ENCODE measurements at regions not wholly inside any gene's neighbourhood (a gene's known extent, or its start where the extent isn't known, plus 50 kb on each side); places are given as distances from the start of the nearest gene placed in this dataset.

DNA sequence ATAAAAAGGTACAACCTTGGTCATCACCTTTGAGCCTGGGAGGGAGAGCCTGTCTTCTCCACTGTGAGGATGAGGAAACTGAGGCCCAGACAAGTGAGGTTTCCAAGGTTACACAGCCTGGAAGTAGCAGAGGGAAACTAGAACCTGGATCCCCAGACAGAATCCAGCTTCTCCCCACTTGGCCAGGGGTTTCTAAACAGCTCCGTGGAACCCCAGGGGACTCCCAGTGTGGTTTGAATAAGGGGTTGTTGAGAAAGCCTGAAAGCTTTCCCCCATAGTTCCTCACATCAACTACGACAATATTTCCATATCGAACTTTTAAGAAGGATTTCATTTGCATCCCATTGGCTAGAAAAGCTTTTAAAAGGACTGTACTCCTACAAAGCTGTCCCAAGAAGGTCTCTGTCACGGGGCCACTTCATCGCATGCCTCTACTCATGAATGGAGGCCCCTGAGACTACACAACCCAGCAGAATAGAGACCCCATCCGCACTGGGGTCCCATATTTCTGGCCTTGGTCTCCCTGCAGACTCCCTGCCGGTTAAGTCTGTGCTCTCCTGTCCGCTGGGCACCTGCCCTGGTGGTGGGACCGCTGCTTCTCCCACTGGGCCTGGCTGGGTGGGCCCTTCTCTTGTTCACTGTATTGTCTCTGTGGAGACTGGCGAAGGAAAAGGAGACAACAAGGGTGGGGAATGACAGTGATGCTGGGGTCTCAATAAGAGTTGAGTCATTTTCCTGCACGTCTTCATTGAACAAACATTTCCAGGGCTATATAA lies 178.5 kb downstream of the SMAD6 start:
- TF ChIP-seq, protein P1, sequence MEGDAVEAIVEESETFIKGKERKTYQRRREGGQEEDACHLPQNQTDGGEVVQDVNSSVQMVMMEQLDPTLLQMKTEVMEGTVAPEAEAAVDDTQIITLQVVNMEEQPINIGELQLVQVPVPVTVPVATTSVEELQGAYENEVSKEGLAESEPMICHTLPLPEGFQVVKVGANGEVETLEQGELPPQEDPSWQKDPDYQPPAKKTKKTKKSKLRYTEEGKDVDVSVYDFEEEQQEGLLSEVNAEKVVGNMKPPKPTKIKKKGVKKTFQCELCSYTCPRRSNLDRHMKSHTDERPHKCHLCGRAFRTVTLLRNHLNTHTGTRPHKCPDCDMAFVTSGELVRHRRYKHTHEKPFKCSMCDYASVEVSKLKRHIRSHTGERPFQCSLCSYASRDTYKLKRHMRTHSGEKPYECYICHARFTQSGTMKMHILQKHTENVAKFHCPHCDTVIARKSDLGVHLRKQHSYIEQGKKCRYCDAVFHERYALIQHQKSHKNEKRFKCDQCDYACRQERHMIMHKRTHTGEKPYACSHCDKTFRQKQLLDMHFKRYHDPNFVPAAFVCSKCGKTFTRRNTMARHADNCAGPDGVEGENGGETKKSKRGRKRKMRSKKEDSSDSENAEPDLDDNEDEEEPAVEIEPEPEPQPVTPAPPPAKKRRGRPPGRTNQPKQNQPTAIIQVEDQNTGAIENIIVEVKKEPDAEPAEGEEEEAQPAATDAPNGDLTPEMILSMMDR (conservative IDR thresholded peaks at IDR 0.05; ENCODE audit: low read length) = no peak
- H3K4me3 ChIP-seq (ENCODE audit: low read length) = no peak overlapping the region
- DNase-seq (ENCODE audit: low read depth) = no peak

DNA sequence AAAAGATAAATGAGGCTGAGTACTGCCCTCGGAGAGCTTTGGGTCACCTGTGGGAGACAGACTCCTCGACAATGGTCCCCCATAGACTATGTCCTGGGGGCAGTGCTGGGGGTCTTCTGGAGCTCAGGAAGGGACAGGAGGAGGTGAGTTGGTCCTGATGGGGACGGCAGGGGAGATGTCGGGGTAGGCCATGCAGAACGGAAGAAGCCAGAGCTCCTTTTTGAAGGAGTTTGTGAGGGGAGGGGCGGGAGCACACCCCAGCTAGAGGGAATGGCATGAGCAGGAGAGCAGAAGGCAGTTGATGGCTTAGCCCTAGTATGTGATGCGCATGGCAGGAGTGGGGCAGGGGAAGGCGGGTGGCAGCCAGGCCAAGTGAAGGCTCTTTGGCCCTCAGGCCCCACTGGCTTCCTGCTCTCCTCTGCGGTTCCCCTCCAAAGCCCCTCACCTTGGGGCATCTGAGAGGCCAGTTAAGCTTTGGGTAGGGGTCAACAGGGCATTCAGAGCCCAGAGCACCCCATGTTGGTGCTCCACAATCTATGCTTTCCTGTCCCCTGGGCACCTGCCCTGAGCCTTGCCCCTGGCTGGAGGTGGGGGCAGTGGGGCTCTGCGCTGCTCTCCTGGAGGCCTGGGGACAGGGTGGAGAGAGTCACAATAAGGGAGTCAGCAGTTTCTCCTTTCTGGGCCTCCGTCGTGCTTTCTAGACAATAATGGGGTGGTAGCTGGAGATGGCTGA lies 179.3 kb downstream of the SMAD6 start:
- no peak overlapping the region for H3K4me3 ChIP-seq (ENCODE audit: low read length)
- TF ChIP-seq, protein P1 (conservative IDR thresholded peaks at IDR 0.05; ENCODE audit: low read length) = no peak
- DNase-seq (ENCODE audit: low read depth) = no peak

DNA sequence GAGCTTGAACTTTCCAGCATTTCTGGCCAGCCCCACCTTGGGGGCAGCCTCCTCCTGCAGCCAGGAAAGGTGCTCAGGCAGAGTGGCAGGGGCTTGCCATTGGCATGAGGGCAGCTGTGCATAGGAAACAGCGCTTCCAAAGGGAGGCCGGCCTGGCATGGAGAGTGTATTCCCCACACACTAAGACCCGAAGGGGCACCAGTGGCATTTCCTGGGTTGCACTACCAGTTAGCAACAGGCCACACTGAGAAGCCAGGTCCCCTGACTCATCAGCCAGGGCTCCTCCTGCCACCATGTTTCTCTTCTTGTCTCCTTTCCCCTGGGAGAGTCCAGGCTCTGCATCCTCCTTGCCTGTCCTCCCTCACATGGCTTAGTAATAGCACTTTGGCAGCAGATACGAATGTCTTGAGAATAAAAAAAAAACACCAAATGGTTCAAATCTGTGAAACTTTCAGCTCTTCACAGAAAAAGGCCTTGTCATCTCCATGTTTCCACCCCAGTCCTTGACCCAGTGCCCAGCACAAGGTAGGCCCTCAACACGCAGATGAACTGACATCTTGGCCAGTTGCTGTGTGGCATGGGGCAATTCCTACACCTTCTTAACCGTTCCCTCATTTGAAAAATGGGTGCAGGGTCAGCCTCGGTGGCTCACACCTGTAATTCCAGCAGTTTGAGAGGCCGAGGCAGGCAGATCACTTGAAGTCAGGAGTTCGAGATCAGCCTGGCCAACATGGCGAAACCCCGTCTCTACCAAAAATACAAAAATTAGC lies 180.4 kb downstream of the SMAD6 start:
- peak; percentile 90 for DNase-seq (ENCODE audit: low read depth)
- TF ChIP-seq, protein P1 (conservative IDR thresholded peaks at IDR 0.05; ENCODE audit: low read length) = no peak
- H3K4me3 ChIP-seq (ENCODE audit: low read length) = no peak overlapping the region

DNA sequence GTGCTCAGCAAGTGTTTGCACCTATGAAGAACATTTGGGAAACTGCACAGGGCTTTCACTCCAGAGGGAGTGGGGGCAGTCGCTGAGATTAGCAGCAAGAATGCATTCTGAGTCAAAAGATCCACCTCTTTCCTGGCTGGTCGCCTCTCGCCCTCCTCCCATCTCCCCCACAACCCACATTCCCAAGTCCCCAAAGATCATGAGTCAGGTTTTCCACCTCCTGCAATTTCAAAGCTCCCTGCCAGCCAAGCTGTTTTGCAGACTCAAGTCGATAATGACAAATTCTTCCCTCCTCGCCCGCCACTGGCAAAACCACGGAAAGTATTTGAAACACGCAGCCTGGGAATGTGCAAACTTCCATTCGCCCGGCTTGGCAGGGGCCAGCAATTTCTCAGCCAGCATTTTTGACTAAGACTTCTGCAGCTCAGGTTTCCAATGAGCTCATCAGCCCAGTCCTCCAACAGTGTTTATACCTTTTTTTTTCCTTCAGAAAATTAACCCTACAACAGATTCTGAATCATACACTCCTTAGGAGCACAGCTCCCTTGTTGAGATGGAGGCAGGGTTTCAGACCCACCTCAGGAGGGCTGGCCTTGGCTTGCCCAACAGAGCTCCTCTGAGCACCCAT lies 181.4 kb downstream of the SMAD6 start:
- H3K4me3 ChIP-seq (ENCODE audit: low read length) = no peak overlapping the region
- peak; percentile 100 for DNase-seq (ENCODE audit: low read depth)
- TF ChIP-seq, protein P1 (conservative IDR thresholded peaks at IDR 0.05; ENCODE audit: low read length) = no peak

DNA sequence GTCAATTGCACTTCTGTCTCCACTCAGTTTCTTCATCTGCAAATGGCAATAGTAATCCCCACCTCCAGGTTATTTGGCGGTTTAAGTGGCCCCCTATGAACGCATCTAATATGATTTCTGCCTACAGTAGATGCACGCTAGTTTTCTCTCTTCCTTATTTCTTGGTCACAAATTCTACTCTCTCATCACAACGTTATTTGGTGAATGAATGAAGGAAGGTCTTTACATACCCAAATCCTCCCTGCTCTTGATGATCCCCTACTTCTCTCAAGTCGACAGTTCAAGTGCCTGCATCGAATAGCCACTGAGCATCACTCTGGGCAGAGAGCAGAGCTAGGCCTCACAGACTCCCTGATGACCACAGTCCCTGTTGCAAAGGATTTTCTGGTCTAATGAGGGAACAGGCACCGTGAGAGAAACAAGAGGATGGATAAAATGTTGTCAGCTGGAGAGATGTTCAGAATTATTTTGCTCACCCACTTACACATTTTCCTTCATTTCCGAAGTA lies 181.2 kb upstream of the SMAD3 start:
- H3K4me3 ChIP-seq (ENCODE audit: low read length) = no peak overlapping the region
- DNase-seq (ENCODE audit: low read depth) = no peak
- TF ChIP-seq, protein P1 (conservative IDR thresholded peaks at IDR 0.05; ENCODE audit: low read length) = no peak

DNA sequence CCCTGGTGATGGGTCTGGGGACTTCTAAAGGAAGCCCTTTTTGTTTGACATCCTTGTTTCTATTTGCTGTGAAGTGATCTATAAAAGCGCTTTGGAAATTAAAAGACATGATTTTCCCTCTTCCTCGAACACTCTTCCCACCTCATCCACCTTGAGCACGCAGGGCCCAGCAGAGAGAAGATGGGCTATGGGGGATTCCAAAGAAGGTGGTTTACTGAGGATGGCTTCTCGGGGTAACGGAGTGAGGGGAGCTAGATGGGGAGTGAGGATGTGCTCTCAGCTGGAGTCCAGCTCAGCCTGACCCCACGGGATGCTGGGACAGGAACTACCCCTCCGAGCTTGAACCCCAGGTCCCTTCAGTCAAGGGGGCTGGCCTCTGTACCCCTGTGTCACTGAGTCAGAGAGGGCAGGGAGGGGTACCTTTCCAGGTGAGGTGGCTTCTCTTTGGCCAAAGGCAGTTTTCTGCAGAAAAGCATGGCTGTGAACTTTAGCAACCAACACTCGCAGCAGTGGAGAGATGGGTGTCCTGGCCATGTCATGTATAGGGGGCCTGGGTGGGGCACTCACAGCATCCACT lies 180.7 kb upstream of the SMAD3 start:
- H3K4me3 ChIP-seq (ENCODE audit: low read length) = no peak overlapping the region

More for the DNA sequence above, 180.7 kb upstream of the SMAD3 start:
- TF ChIP-seq, protein P1 (conservative IDR thresholded peaks at IDR 0.05; ENCODE audit: low read length) = no peak
- DNase-seq (ENCODE audit: low read depth) = no peak
